ENCODE measurements at regions not wholly inside any gene's neighbourhood (a gene's known extent, or its start where the extent isn't known, plus 50 kb on each side); places are given as distances from the start of the nearest gene placed in this dataset.
"Not testable (repeated sequence)": the region's sequence is repeated elsewhere in the genome, so short reads cannot be mapped to it uniquely, and the experiment has no call there.

- DNase-seq = no peak
These were observed 185.0 kb downstream of the MCHR2 start for GRCh38 chr6:99808992-99809391.

- no peak for DNase-seq
These were observed 183.7 kb downstream of the MCHR2 start for GRCh38 chr6:99810295-99810694.

GRCh38 chr6:99810942-99811620 is 182.9 kb downstream of the MCHR2 start:
- no peak for DNase-seq

GRCh38 chr6:99811636-99812035 is 182.4 kb downstream of the MCHR2 start:
- no peak for DNase-seq

- DNase-seq = no peak
These were observed 180.5 kb downstream of the MCHR2 start for GRCh38 chr6:99813565-99813964.

- DNase-seq = no peak
These were observed 179.6 kb downstream of the MCHR2 start for GRCh38 chr6:99814230-99814928.

GRCh38 chr6:99816795-99817194 is 177.2 kb downstream of the MCHR2 start:
- no peak for DNase-seq

GRCh38 chr6:99818161-99818560 is 175.9 kb downstream of the MCHR2 start:
- no peak for DNase-seq

- no peak for DNase-seq
These were observed 174.2 kb downstream of the MCHR2 start for GRCh38 chr6:99819853-99820252.

- DNase-seq = no peak
These were observed 172.9 kb downstream of the MCHR2 start for GRCh38 chr6:99821164-99821563.

GRCh38 chr6:99822741-99823512 is 171.1 kb downstream of the MCHR2 start:
- DNase-seq = peak; percentile 3

- not testable (repeated sequence) for DNase-seq
These were observed 170.3 kb downstream of the MCHR2 start for GRCh38 chr6:99823513-99824235.

- DNase-seq = no peak
These were observed 161.0 kb downstream of the MCHR2 start for GRCh38 chr6:99833034-99833433.

- no peak for DNase-seq
These were observed 157.6 kb downstream of the MCHR2 start for GRCh38 chr6:99836471-99836870.

GRCh38 chr6:99838607-99839006 is 155.4 kb downstream of the MCHR2 start:
- DNase-seq = no peak

GRCh38 chr6:99841297-99841696 is 152.7 kb downstream of the MCHR2 start:
- no peak for DNase-seq

- no peak for DNase-seq
These were observed 148.0 kb downstream of the MCHR2 start for GRCh38 chr6:99846006-99846405.

- DNase-seq = no peak
These were observed 143.2 kb downstream of the MCHR2 start for GRCh38 chr6:99850841-99851240.

- no peak for DNase-seq
These were observed 142.0 kb downstream of the MCHR2 start for GRCh38 chr6:99852031-99852430.

GRCh38 chr6:99867026-99867425 is 127.0 kb downstream of the MCHR2 start:
- no peak for DNase-seq

- peak; percentile 84 for DNase-seq
These were observed 125.8 kb downstream of the MCHR2 start for GRCh38 chr6:99868074-99868702.

All from suppressor macrophage treated with lipopolysaccharide for 4 hours (primary cell).